Left ventricle myocardium inferior (tissue), 1 donor: ENCODE measurements at regions not wholly inside any gene's neighbourhood (a gene's known extent, or its start where the extent isn't known, plus 50 kb on each side); places are given as distances from the start of the nearest gene placed in this dataset.

Source experiments
- DNase-seq: peaks from one replicate; pipeline ENCODE4 v3.0.0-alpha.2; 2020
- H3K27ac ChIP-seq: fragments of 200-600 bp; replicated peaks from 2 replicates; pipeline ENCODE4 v1.8.0; 2021
- H3K27me3 ChIP-seq: fragments of 200-600 bp; 2 replicates; pipeline ENCODE4 v1.8.0; 2021; ENCODE audit warnings: low read depth
- H3K36me3 ChIP-seq: fragments of 200-600 bp; 2 replicates; pipeline ENCODE4 v1.8.0; 2021
- H3K4me1 ChIP-seq: fragments of 200-600 bp; 2 replicates; pipeline ENCODE4 v1.8.0; 2021
- H3K4me3 ChIP-seq: fragments of 200-600 bp; 2 replicates; pipeline ENCODE4 v1.8.0; 2021; ENCODE audit warnings: mild to moderate bottlenecking, moderate library complexity
- H3K9me3 ChIP-seq: fragments of 200-600 bp; replicated peaks from 2 replicates; pipeline ENCODE4 v1.8.0; 2021
- CTCF ChIP-seq: fragments of 200-600 bp; IDR thresholded peaks from 2 replicates; pipeline ENCODE4 v1.8.0; 2021; ENCODE audit warnings: antibody characterized with exemption, mild to moderate bottlenecking, borderline replicate concordance
- intact Hi-C: fragments of 100-400 bp; cut with micrococcal nuclease; formaldehyde crosslinking; loops from one replicate; pipeline ENCODE4 v1.11.0; 2022
- donor health status: DM: no; HTN: yes; CAD: no; lungs with severe emphysema.

DNA sequence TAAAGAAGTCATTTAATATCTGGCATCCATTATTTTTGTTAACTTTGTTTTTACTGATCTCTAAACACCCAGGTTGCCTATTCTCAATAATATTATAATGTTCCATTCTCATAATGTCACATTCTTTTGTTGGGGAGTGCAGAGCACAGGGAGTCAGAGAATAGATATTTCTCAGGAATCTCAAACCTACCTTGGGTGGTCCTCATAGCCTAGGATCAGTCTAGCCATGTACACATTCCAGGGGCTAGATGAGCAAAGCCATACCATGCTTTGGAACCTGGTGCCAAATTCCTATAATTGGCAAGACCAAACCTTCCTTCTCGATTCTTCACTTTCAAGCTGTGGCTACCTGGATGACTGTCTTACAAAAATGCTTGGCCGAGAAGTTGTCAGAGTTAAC lies 1124.7 kb upstream of the WWC1 start:
- Histone ChIP-seq H3K4me1 (no peaks in the 10 kb centered on the region), H3K4me3 (no peak overlapping the region), H3K36me3 (no peaks in the 10 kb centered on the region), H3K9me3 (no peaks in the 10 kb centered on the region), H3K27ac (no peak overlapping the region), H3K27me3 (peaks cover 4% of the 10 kb centered on the region)
- intact Hi-C loops: no loop called here
- no peak for TF ChIP-seq CTCF
- no peak for DNase-seq

DNA sequence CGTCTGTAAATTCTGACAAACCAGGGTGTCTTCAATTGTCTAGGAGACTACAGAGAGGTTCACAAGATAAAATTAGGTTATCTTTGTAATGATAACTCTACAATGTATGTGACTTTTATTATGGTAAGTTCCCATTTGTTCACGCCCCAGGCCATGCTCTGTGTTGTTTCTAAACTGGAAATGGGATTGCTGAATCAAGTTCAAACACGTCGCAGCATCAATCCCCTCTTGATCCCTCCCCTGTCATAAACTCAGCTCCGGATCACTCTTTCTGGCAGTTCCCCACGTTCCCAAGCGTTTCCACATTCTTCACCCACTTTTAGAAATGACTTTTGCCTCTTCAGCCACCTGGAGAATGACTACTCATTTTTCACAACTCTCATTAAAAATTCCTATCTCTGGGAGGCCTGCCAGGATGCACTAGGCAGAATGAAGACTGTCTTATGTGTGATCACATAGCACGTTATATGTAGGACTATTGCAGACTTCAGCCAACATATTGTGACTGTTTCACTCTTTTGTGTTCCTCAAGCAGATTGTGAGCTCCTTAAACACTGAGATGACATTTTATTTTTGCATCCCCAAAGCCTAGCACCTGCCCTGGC lies 1124.2 kb upstream of the WWC1 start:
- Histone ChIP-seq H3K27ac (no peak overlapping the region), H3K4me1 (no peaks in the 10 kb centered on the region), H3K36me3 (no peaks in the 10 kb centered on the region), H3K4me3 (no peak overlapping the region), H3K9me3 (no peaks in the 10 kb centered on the region), H3K27me3 (peaks cover 2% of the 10 kb centered on the region)
- no peak for DNase-seq
- intact Hi-C loops: no loop called here
- TF ChIP-seq CTCF: no peak

GRCh38 chr5:167168971-167169370 lies 1122.5 kb upstream of the WWC1 start:
- Histone ChIP-seq H3K9me3 (no peaks in the 10 kb centered on the region), H3K36me3 (no peaks in the 10 kb centered on the region), H3K27ac (no peak overlapping the region), H3K4me3 (no peak overlapping the region), H3K4me1 (no peaks in the 10 kb centered on the region), H3K27me3 (no peaks in the 10 kb centered on the region)
- no peak for DNase-seq
- intact Hi-C loops: no loop called here
- no peak for TF ChIP-seq CTCF

DNA sequence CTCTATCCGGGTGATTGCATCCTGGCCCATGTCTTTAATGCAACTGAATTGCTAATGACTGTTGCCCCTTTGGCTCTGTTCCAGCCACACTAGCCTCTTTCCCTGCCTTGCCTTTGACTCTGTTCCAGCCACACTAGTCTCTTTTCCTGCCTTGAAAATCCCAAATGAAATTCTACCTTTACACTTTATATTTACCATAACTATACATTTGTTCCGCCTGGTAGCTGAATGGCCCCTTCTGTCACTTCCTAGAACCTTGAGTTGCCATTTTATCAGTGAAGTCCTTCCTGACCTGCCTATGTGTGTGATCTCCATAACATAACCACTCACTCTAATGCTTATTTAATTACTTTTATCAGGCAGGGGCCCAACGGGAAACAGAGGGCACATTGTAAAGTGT lies 1120.4 kb upstream of the WWC1 start:
- H3K27me3 ChIP-seq: peaks cover 6% of the 10 kb centered on the region
- no peak overlapping the region for H3K27ac ChIP-seq
- H3K4me1 ChIP-seq: no peaks in the 10 kb centered on the region
- H3K4me3 ChIP-seq: no peak overlapping the region
- intact Hi-C loops: no loop called here
- no peaks in the 10 kb centered on the region for H3K9me3 ChIP-seq
- no peak for DNase-seq
- no peak for TF ChIP-seq CTCF
- no peaks in the 10 kb centered on the region for H3K36me3 ChIP-seq

GRCh38 chr5:167177736-167178135 lies 1113.7 kb upstream of the WWC1 start:
- Histone ChIP-seq H3K4me3 (no peak overlapping the region), H3K27ac (no peak overlapping the region), H3K36me3 (no peaks in the 10 kb centered on the region), H3K4me1 (no peaks in the 10 kb centered on the region), H3K9me3 (no peaks in the 10 kb centered on the region), H3K27me3 (peaks cover 6% of the 10 kb centered on the region)
- DNase-seq: no peak
- TF ChIP-seq CTCF: no peak
- intact Hi-C loops: no loop called here

DNA sequence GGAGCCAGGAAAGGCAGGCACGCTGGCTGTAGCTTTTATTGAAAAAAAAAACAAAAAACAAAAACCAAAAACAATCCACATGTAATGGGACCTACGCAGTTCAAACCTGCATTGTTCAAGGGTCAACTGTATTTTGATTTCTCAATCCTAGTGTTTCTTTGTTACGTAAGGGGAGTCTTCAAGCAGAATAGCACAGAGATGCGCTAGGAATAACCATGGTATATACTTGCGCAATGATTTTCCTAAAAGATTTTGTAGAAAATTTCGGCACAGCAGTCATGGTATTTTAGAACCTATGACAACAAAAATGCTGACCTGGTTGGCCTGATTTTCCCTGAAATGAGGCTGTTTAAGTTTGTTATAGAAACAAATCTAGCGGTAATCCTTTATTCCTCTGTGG lies 1110.5 kb upstream of the WWC1 start:
- DNase-seq: no peak
- Histone ChIP-seq H3K27me3 (peaks cover under 1% of the 10 kb centered on the region), H3K36me3 (no peaks in the 10 kb centered on the region), H3K27ac (no peak overlapping the region), H3K9me3 (no peaks in the 10 kb centered on the region), H3K4me3 (no peak overlapping the region), H3K4me1 (no peaks in the 10 kb centered on the region)
- no peak for TF ChIP-seq CTCF
- intact Hi-C loops: no loop called here
